Liver (tissue), 8 donors: ENCODE measurements at regions not wholly inside any gene's neighbourhood (a gene's known extent, or its start where the extent isn't known, plus 50 kb on each side); places are given as distances from the start of the nearest gene placed in this dataset.

Experiments
- DNase-seq: peaks from one replicate; pipeline ENCODE4 v3.0.0-alpha.2; 2017; ENCODE audit warnings: low spot score
- H3K27ac ChIP-seq, 2 donors: one replicate each; pipeline ENCODE4 v1.7.0; 2013; ENCODE audit warnings: inconsistent platforms in 2 of 2, low read length in 2 of 2, control low read depth in 1 of 2, low read depth in 1 of 2, mild to moderate bottlenecking in 1 of 2
- H3K27me3 ChIP-seq, 4 donors: one replicate each; pipeline versions ENCODE4 v1.6.1 to v1.7.0; 2013; ENCODE audit warnings: low read length in 3 of 4, inconsistent platforms in 1 of 4, mild to moderate bottlenecking in 1 of 4, moderate library complexity in 1 of 4; ENCODE audit not compliant: control insufficient read depth in 4 of 4, insufficient read depth in 4 of 4
- H3K36me3 ChIP-seq, 4 donors: one replicate each; pipeline versions ENCODE4 v1.6.1 to v1.7.0; 2013; ENCODE audit warnings: low read length in 3 of 4, mild to moderate bottlenecking in 3 of 4, low read depth in 1 of 4, moderate library complexity in 1 of 4; ENCODE audit not compliant: control insufficient read depth in 4 of 4, insufficient read depth in 3 of 4
- H3K4me1 ChIP-seq, 4 donors: one replicate each; pipeline versions ENCODE4 v1.6.1 to v1.7.0; 2013; ENCODE audit warnings: low read length in 3 of 4, mild to moderate bottlenecking in 3 of 4, moderate library complexity in 1 of 4; ENCODE audit not compliant: control insufficient read depth in 4 of 4, insufficient read depth in 4 of 4
- H3K4me3 ChIP-seq, 3 donors: one replicate each; pipeline versions ENCODE4 v1.6.1 to v1.7.0; 2013; ENCODE audit warnings: low read length in 3 of 3, control low read depth in 1 of 3, low read depth in 1 of 3, mild to moderate bottlenecking in 1 of 3
- H3K9ac ChIP-seq, 2 donors: one replicate each; pipeline ENCODE4 v1.7.0; 2013; ENCODE audit warnings: low read length in 2 of 2, mild to moderate bottlenecking in 2 of 2, moderate library complexity in 2 of 2, control low read depth in 1 of 2, low read depth in 1 of 2
- H3K9me3 ChIP-seq, 4 donors: one replicate each; pipeline versions ENCODE4 v1.6.1 to v1.7.0; 2013; ENCODE audit warnings: low read length in 3 of 4; ENCODE audit not compliant: control insufficient read depth in 4 of 4
- EGR1 ChIP-seq, 2 donors: IDR thresholded peaks; 2 replicates each; pipeline ENCODE4 v1.6.1; 2016 to 2018; ENCODE audit warnings: antibody characterized with exemption in 2 of 2, low read depth in 2 of 2
- FOXA1 ChIP-seq: IDR thresholded peaks from 2 replicates; pipeline ENCODE4 v1.6.1; 2016; ENCODE audit warnings: antibody characterized with exemption
- FOXA2 ChIP-seq: IDR thresholded peaks from 2 replicates; pipeline ENCODE4 v1.6.1; 2016; ENCODE audit warnings: antibody characterized with exemption
- GABPA ChIP-seq, 2 donors: IDR thresholded peaks in 1 of 2; conservative IDR thresholded peaks in 1 of 2; 2 replicates each; pipeline ENCODE4 v1.6.1; 2016; ENCODE audit warnings: antibody characterized with exemption in 2 of 2, mild to moderate bottlenecking in 1 of 2, moderate library complexity in 1 of 2
- HNF4A ChIP-seq, 2 donors: conservative IDR thresholded peaks; 2 replicates each; pipeline ENCODE4 v1.6.1; 2016; ENCODE audit warnings: antibody characterized with exemption in 2 of 2, mild to moderate bottlenecking in 2 of 2
- HNF4G ChIP-seq: IDR thresholded peaks from 2 replicates; pipeline ENCODE4 v1.6.1; 2016; ENCODE audit warnings: antibody characterized with exemption
- NR2F2 ChIP-seq: IDR thresholded peaks from 2 replicates; pipeline ENCODE4 v1.6.1; 2016; ENCODE audit warnings: antibody characterized with exemption
- RAD21 ChIP-seq, 2 donors: IDR thresholded peaks; 2 replicates each; pipeline ENCODE4 v1.6.1; 2016; ENCODE audit warnings: antibody characterized with exemption in 2 of 2, mild to moderate bottlenecking in 2 of 2
- RXRA ChIP-seq, 2 donors: IDR thresholded peaks; 2 replicates each; pipeline ENCODE4 v1.6.1; 2017 to 2018; ENCODE audit warnings: antibody characterized with exemption in 2 of 2, mild to moderate bottlenecking in 1 of 2
- SP1 ChIP-seq: IDR thresholded peaks from 2 replicates; pipeline ENCODE4 v1.6.1; 2018; ENCODE audit warnings: antibody characterized with exemption, mild to moderate bottlenecking
- TAF1 ChIP-seq: conservative IDR thresholded peaks from 2 replicates; pipeline ENCODE4 v1.6.1; 2016; ENCODE audit warnings: antibody characterized with exemption, mild to moderate bottlenecking
- YY1 ChIP-seq: IDR thresholded peaks from 2 replicates; pipeline ENCODE4 v1.6.1; 2016; ENCODE audit warnings: antibody characterized with exemption, mild to moderate bottlenecking
- WGBS: extraction: QIAGEN DNeasy Blood & Tissue Kit; methylation state at CpG from one replicate; pipeline ENCODE4 v1.1.7; 2013; 5-methylcytosine and 5-hydroxymethylcytosine counted together
- TF ChIP-seq, protein P1 (sequence below): IDR thresholded peaks from 2 replicates; pipeline ENCODE4 v1.6.1; 2016; ENCODE audit warnings: antibody characterized with exemption, mild to moderate bottlenecking
- TF ChIP-seq, protein P2 (sequence below): fragments of 150-350 bp; IDR thresholded peaks from 2 replicates; pipeline ENCODE4 v1.5.1; 2017; ENCODE audit warnings: improper control_type of control experiment, low read depth, low read length; ENCODE audit not compliant: missing input control
- TF ChIP-seq, protein P3 (sequence below): IDR thresholded peaks from 2 replicates; pipeline ENCODE4 v1.6.1; 2016; ENCODE audit warnings: antibody characterized with exemption
- TF ChIP-seq, protein P4 (sequence below): IDR thresholded peaks from 2 replicates; pipeline ENCODE4 v1.6.1; 2016; ENCODE audit warnings: antibody characterized with exemption
- TF ChIP-seq, protein P5 (sequence below): IDR thresholded peaks from 2 replicates; pipeline ENCODE4 v1.6.1; 2016; ENCODE audit warnings: antibody characterized with exemption
- donor health status: healthy.
- donor health status: healthy.
- donor health status: healthy.
- donor health status: healthy.
- donor health status: healthy.

DNA sequence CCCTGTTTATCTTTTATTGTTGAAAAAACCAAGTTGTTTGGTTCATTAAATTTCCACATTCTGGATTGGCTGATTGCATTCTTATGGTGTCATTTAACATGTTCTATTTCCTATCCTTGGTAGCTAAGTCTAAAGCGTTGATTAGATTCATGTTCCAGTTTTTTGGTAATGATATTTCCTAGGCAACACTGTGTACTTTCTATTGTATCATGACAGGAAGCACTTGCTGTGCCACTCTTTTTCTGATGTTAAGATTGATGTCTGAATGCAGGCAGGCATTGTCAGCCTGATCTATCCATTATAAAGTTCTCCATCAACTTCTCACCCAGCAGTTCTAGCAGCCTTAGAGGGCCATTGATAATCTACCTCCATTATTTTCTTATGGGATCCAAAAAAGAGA, 91.1 kb upstream of the ARID2 start:
- Histone ChIP-seq H3K9me3 (no peaks in the 10 kb centered on the region), H3K4me1 (peaks cover 0 to 5% (median 1%) of the 10 kb centered on the region in 4 donors), H3K36me3 (no peaks in the 10 kb centered on the region), H3K27ac (no peak overlapping the region), H3K4me3 (no peak overlapping the region), H3K27me3 (no peaks in the 10 kb centered on the region), H3K9ac (no peak overlapping the region)
- no peak for DNase-seq
- 96% methylated on average over 1 of the region's 1 CpG for WGBS
- TF ChIP-seq, protein P1, sequence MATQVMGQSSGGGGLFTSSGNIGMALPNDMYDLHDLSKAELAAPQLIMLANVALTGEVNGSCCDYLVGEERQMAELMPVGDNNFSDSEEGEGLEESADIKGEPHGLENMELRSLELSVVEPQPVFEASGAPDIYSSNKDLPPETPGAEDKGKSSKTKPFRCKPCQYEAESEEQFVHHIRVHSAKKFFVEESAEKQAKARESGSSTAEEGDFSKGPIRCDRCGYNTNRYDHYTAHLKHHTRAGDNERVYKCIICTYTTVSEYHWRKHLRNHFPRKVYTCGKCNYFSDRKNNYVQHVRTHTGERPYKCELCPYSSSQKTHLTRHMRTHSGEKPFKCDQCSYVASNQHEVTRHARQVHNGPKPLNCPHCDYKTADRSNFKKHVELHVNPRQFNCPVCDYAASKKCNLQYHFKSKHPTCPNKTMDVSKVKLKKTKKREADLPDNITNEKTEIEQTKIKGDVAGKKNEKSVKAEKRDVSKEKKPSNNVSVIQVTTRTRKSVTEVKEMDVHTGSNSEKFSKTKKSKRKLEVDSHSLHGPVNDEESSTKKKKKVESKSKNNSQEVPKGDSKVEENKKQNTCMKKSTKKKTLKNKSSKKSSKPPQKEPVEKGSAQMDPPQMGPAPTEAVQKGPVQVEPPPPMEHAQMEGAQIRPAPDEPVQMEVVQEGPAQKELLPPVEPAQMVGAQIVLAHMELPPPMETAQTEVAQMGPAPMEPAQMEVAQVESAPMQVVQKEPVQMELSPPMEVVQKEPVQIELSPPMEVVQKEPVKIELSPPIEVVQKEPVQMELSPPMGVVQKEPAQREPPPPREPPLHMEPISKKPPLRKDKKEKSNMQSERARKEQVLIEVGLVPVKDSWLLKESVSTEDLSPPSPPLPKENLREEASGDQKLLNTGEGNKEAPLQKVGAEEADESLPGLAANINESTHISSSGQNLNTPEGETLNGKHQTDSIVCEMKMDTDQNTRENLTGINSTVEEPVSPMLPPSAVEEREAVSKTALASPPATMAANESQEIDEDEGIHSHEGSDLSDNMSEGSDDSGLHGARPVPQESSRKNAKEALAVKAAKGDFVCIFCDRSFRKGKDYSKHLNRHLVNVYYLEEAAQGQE, result no peak
- TF ChIP-seq, protein P2, sequence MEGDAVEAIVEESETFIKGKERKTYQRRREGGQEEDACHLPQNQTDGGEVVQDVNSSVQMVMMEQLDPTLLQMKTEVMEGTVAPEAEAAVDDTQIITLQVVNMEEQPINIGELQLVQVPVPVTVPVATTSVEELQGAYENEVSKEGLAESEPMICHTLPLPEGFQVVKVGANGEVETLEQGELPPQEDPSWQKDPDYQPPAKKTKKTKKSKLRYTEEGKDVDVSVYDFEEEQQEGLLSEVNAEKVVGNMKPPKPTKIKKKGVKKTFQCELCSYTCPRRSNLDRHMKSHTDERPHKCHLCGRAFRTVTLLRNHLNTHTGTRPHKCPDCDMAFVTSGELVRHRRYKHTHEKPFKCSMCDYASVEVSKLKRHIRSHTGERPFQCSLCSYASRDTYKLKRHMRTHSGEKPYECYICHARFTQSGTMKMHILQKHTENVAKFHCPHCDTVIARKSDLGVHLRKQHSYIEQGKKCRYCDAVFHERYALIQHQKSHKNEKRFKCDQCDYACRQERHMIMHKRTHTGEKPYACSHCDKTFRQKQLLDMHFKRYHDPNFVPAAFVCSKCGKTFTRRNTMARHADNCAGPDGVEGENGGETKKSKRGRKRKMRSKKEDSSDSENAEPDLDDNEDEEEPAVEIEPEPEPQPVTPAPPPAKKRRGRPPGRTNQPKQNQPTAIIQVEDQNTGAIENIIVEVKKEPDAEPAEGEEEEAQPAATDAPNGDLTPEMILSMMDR, result no peak
- TF ChIP-seq EGR1 (IDR thresholded peaks at IDR 0.05; ENCODE audit: low read depth in 2 of 2), result no peak
- TF ChIP-seq, protein P3, sequence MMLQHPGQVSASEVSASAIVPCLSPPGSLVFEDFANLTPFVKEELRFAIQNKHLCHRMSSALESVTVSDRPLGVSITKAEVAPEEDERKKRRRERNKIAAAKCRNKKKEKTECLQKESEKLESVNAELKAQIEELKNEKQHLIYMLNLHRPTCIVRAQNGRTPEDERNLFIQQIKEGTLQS, result no peak
- TF ChIP-seq RXRA (IDR thresholded peaks at IDR 0.05), result no peak
- no peak for TF ChIP-seq GABPA (IDR thresholded peaks at IDR 0.05 in 1 of 2, conservative IDR thresholded peaks at IDR 0.05 in 1 of 2)
- TF ChIP-seq, protein P4, sequence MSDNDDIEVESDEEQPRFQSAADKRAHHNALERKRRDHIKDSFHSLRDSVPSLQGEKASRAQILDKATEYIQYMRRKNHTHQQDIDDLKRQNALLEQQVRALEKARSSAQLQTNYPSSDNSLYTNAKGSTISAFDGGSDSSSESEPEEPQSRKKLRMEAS, result no peak
- TF ChIP-seq HNF4A (conservative IDR thresholded peaks at IDR 0.05), result no peak
- no peak for TF ChIP-seq TAF1
- TF ChIP-seq RAD21 (IDR thresholded peaks at IDR 0.05), result no peak
- no peak for TF ChIP-seq YY1
- no peak for TF ChIP-seq SP1
- no peak for TF ChIP-seq FOXA1

DNA sequence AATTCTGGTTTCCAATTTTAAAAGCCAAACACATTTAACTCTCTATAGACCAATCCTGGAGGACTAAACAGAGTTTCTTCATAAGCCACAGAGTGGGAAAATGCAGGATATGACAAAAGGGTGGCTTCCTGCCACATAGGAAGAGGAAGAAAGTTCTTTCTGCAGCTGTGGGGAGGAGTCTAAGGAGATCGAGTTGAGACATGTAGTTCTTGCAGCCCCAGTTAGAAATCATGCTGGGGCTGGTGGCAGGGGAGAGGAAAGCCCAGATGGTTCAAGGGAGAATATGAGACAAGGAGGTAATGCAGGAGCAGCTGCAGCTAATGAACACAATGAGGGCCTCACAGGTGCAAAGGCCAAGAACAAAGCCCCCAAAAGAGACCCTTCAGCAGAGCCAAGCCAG, 85.0 kb upstream of the ARID2 start:
- 45% methylated on average over 1 of the region's 1 CpG for WGBS
- Histone ChIP-seq H3K27ac (no peak overlapping the region), H3K36me3 (no peaks in the 10 kb centered on the region), H3K9me3 (no peaks in the 10 kb centered on the region), H3K27me3 (no peaks in the 10 kb centered on the region), H3K9ac (no peak overlapping the region), H3K4me1 (peaks cover 0 to 10% (median 6%) of the 10 kb centered on the region in 4 donors), H3K4me3 (no peak overlapping the region)
- DNase-seq, result no peak
- no peak for TF ChIP-seq GABPA (IDR thresholded peaks at IDR 0.05 in 1 of 2, conservative IDR thresholded peaks at IDR 0.05 in 1 of 2)
- TF ChIP-seq, protein P2, result no peak
- no peak for TF ChIP-seq SP1
- TF ChIP-seq RXRA (IDR thresholded peaks at IDR 0.05), result no peak
- TF ChIP-seq, protein P3, result no peak
- TF ChIP-seq, protein P4, result no peak
- TF ChIP-seq RAD21 (IDR thresholded peaks at IDR 0.05), result no peak
- TF ChIP-seq HNF4G, result no peak
- no peak for TF ChIP-seq HNF4A (conservative IDR thresholded peaks at IDR 0.05)
- no peak for TF ChIP-seq FOXA2
- TF ChIP-seq, protein P5, sequence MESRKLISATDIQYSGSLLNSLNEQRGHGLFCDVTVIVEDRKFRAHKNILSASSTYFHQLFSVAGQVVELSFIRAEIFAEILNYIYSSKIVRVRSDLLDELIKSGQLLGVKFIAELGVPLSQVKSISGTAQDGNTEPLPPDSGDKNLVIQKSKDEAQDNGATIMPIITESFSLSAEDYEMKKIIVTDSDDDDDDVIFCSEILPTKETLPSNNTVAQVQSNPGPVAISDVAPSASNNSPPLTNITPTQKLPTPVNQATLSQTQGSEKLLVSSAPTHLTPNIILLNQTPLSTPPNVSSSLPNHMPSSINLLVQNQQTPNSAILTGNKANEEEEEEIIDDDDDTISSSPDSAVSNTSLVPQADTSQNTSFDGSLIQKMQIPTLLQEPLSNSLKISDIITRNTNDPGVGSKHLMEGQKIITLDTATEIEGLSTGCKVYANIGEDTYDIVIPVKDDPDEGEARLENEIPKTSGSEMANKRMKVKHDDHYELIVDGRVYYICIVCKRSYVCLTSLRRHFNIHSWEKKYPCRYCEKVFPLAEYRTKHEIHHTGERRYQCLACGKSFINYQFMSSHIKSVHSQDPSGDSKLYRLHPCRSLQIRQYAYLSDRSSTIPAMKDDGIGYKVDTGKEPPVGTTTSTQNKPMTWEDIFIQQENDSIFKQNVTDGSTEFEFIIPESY, result no peak
- TF ChIP-seq NR2F2, result no peak
- TF ChIP-seq, protein P1, result no peak
- TF ChIP-seq EGR1 (IDR thresholded peaks at IDR 0.05; ENCODE audit: low read depth in 2 of 2), result no peak
